NCI-H524 (cell line): ENCODE measurements at regions not wholly inside any gene's neighbourhood (a gene's known extent, or its start where the extent isn't known, plus 50 kb on each side); places are given as distances from the start of the nearest gene placed in this dataset.
A peak's percentile ranks its signal among the peaks of the same experiment; 100 is the strongest.
"Not testable (repeated sequence)": the region's sequence is repeated elsewhere in the genome, so short reads cannot be mapped to it uniquely, and the experiment has no call there.

Source experiments
- DNase-seq, 2 experiments: peaks; one replicate each; lab custom pipeline; 2025; lab: John Stamatoyannopoulos, UW

DNA sequence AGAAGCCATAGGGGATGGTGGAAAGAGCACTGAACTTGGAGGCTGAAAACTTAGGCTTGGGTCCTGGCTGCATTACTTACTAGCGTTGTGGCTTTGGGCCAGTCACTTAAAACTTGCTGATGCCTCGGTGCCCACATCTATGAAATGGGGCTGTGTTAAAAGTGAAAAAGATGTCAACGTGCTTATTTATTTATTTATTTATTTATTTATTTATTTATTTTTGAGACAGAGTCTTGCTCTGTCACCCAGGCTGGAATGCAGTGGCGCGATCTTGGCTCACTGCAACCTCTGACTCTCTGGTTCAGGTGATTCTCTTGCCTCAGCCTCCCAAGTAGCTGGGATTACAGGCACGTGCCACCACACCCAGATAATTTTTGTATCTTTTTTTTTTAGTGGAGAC lies 94.3 kb downstream of the MRM1 start:
- not testable (repeated sequence) for DNase-seq

DNA sequence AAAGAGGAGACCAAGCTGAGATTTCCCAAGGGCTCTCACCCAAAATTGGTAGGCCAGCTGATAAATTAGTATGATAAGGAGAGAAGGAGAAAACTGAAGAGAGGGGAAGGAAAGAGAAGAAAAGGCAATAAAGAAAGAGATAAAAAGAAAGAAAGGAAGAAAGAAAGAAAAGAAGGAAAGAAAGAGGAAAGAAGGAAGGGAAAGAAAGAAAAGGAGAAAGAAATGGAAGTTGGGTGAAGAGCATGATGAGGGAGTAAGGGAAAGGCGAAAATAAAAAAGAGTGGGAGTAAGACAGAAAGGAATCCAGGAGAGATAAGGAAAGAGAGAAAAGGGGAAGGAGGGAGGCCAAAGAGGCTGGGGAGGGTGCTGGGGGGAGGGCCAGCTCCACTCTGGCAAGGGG lies 95.4 kb downstream of the MRM1 start:
- DNase-seq = no peak

DNA sequence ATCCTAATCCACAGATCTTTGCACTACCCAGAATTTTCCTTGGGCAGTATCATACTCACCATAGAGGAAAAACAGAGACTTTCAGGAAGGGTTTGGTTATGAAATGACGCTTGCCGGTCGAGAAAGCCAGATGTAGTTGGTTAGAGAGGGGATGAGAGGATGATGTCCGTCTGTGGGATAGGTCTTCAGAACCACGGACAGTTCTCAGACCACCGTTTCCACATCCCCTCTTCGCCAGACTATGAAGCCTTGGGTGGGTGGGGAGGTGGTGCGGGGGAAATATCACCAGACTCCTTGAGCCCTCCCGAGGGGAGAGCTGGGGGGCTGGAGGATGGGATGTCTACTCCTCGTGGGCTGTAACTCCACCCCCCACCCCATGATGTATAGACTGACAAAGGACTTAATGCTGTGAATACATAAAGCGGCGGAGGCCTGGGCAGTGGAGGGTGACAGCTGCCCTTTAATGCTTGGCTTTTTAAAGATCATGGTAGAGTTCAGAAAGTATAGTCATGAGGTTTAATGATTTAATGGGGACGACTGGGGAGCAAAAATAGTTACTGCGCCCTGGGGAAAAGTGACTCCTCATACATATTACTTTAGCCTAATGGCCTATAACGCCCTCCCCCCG lies 96.6 kb downstream of the MRM1 start:
- no peak for DNase-seq

- DNase-seq = no peak
These were observed 100.2 kb downstream of the MRM1 start for GRCh38 chr17:36701429-36702099.

DNA sequence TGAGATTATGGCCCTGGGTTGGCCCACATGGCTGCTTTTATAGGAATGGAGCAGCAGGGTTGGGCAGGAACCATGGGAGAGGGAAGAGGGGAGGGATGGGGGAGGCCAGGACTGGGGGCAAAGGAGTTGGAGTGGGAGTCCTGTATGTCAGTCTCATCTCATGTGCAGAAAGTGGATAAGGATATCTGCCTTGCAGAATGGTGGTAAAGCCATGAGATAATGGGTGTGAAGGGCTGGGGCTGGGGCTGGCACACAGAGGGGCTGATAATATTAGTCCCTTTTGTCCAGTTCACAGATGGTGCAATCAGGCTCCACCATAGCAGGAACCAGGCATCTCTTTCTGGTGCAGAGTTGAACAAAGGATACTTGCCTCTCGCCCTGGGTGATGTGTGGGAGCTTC lies 101.3 kb downstream of the MRM1 start:
- DNase-seq = no peak

DNA sequence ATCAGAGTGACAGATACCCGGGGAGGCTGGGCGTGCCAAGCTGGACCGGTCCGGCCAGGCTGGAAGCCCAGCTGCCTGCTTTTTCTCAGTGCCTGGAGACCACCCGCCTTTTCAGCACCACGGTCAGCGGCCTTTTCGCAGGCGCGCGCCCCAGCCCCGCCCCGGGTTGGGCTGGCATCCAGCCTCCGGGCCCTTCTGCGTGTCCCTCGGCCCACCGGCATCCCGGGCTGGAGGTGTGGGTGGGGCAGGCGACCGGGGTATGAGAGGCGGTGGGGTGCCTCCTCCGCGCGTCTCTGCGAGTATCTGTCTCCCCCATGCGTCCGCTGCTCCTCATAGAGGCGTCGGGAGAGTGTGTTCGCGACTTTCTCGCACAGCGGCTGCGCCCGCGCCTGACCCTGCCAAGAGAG lies 102.5 kb downstream of the MRM1 start:
- DNase-seq = peak; percentile 26 to 62

GRCh38 chr17:36705283-36705795 lies 104.0 kb downstream of the MRM1 start:
- no peak for DNase-seq

DNA sequence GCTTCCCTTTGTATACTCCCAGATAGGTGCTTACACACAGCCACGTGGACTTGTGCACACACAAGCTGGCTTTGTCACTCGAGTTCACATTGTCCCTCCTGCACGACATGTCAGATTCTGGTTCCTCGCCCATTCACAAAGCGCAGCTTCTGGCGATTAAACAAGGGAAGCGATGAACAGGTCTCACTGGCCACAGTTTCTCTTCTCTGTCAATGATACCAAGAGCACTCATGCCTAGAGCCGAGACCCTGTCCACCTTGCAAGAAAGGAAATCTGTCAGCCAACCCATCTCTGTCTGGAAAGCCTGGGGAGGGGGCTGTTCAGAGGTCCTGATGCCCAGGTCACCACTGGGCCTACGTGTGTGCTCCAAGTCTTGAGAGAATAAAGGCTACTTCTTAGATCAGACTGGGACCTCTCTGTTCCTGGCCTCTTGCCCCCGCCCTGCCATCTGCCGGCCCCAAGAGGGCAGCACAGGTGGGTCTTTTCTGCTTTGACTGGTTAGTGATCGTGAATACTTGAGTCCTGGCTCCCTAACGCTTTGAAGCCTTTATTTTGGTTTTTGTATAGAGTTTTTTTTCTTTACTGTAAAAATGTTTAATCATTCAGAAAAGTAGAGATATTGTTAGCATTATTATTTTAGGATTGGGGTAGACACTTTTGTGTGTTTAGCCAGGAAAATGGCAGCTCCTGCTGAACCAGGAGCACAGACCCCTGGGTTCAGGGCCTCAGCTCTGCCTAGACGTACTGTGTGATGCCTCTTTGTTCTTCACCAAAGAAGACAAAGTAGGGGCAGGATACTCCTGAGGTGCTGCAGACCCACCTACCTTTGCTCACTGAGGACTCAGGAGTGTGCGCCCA lies 104.7 kb downstream of the MRM1 start:
- DNase-seq = peak; percentile 50 to 72

GRCh38 chr17:36707904-36708303 lies 106.5 kb downstream of the MRM1 start:
- no peak for DNase-seq

DNA sequence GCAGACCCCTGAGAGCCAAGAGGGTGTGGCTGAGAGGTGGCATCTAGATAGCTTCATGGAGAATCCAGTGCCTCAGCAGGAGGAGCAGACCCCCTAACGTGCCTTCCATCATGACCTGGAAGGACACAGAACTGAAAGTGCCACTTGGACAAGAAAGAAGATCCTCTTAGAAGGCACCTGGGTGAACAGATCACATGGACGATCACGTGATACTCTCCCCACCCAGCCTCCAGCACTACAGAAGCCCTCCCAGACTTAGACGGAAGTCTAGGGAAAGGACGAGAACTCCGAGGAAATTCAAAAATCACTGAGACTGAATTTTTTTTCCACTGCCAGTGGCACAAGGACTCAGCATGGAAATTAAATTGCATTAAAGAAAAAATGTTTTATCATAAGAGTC lies 113.4 kb downstream of the MRM1 start:
- no peak for DNase-seq

DNA sequence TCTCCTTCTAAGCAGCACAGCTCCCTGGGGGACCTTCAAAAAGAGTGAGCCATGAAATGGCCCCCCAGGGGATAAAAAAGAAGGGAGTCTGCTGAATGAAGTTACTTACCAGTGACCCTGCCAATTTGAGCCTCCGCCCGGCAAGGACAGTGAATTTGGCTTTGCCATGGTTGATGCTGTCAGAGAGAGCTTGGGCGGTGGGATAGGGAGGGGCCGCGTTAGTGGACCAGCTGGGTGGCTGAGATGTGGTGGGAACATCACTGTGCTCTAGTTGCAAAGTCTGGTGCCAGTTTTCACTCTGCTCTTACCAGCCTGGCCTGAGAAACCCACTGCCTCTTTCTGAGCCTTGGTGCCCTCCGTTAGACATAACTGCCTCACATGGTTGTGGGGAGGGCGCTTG lies 114.6 kb downstream of the MRM1 start:
- no peak for DNase-seq

DNA sequence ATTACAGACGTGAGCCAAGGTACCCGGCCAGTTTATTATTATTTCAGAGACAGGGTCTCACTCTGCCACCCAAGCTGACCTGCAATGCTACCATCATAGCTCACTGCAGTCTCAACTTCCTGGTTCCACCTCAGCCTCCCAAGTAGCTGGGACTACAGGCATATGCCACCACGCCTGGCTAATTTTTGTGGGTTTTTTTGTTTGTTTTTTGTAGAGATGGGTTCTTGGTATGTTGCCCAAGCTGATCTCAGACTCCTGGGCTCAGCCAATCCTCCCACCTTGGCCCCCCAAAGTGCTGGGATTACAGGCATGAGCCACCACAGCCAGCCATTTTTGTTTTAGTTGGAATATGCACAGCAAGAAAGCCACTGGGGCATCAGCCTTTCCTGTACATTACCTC lies 115.7 kb downstream of the MRM1 start:
- no peak for DNase-seq

DNA sequence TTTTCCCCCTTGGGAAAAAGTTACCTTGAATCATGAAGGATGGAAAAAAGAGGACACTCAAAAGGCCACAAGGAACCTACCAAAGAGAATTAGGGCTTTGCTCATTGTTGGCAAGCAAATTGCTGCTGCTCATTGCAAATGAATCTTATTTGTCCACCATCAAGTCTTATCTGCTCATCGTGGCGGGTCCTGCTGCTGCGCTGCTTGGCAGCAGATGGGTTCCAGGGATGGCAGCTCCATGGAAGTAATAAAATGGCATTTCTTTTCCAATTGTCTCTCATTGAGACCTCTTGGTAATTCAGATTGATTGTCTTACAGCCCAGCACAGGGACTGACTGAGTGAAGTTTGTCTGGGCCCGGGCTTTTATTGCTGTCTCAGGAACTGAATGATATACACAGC lies 118.7 kb downstream of the MRM1 start:
- DNase-seq = no peak

- DNase-seq = no peak
These were observed 120.3 kb downstream of the MRM1 start for GRCh38 chr17:36721560-36722120.

DNA sequence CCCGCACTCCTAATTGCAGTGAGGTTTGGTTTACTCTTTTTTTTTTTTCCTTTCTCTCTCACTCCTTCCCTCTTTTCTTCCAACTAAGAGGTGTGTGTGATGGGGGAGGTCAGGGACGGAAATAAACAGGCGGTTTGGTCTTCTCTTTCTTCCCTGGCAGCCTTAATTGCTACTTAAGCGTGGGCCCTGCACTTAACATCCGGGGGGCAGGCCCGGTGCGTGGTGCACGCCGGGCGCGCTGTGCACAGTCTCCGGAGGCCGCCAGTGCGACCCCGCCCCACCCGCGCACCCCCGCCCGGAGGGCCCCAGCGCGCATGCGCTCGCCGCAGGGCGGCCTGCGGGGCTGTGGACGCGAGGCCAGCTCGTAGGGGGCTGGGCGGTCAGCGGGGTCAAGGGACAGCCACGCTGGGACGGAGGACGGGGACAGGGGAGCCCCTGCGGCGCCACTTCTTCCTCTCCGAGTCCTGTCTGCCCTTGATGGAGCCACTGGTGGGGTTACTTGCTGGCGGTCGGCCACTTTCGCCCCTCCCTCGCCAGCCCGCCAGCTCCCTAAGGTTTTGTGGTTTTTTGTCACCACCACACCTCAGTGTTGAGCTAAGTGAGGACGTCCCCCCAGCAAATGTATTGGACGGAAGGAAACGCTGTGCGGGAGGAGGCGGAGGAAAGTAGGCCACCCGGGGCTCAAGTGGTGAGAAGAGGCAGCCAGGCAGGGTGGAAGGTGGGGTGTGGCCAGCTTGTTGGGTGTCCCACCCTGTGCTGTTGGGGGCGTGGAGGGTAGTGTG lies 120.9 kb downstream of the MRM1 start:
- peak; percentile 55 to 84 for DNase-seq

DNA sequence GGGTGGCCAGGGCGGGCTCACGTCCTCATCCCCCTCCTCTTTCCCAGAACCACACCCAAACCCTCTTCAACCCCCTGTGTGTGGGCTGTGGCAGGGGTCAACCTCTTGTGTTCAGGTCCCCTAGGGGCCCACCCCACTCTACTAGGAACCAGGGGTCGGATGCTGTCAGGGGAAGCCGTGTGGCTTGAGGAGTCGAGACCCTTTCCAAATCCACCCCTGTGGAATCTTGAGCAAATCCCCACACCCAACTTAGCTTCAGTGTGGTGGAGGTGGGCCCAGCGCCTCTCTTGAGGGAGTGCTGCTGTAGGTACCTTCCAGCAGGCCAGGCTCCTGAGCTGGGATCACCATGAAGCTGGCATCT lies 121.5 kb downstream of the MRM1 start:
- no peak for DNase-seq

DNA sequence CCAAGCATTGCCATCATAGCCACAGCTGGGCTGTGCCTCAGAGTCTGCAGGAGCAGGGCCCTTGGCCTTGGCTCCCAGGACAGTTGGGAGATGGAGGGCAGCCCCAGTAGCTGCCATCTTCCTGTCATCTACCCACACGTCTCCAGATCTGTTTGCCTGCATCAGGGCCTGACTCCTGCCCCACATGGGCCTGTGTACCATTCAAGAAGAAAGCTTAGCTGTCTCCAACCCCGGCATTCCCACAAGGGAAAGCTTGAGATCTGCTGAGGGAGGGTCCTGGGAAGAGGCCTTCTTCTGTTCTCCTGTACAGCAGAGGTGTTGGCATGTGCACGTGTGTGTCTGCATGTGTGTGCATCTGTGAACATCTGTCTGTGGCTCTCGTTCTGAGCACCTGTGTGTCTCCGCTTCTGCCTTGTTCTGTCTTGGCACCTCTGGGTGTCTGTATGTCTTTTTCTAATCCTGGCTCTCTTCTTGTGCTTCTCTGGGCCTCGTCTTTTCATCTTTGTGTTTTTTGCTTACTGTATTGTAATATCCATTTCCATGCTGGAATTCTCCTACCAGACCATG lies 122.2 kb downstream of the MRM1 start:
- DNase-seq = no peak

GRCh38 chr17:36726199-36726598 lies 124.8 kb downstream of the MRM1 start:
- no peak for DNase-seq

DNA sequence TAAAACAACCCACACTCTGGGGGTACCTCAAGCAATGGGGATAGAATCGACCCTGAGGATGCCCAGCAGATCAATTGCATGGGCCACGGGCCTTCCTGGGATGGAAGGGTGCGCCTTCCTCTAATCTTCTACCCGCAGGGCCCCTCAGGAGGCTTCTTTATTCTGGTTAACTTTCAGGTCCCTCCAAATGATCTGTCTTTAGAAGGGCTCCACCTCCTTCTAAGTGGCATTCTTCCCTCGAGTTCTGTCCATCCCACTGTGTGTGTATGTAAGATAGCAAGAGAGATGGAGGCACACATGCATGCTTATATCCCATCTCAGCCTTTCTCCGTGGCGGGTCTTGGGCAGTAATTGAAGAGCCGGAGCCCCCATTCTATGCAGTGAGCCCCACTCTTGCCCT lies 125.7 kb downstream of the MRM1 start:
- no peak for DNase-seq

DNA sequence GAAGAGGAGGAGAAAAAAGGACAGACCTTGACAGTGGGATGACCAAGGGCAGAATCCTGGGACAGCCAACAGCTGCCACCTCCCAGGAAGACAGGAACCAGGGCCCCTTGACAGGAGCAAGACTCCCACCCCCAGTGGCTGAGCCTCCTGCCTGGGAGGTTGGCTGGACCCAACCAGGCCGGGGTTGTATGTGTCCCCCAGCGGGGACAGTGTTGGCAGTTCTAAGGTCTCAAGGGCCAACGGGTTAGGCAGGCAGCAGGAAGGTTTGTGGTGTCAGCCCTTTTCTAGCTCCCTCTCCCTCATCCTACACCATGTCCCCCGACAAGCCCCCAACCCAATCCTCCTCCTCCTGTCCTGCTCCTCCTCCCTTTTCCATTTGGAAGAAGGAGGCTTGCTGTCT lies 126.2 kb downstream of the MRM1 start:
- DNase-seq = no peak
